Osteoblast (primary cell): ENCODE measurements at regions not wholly inside any gene's neighbourhood (a gene's known extent, or its start where the extent isn't known, plus 50 kb on each side); places are given as distances from the start of the nearest gene placed in this dataset.
"Not testable (repeated sequence)": the region's sequence is repeated elsewhere in the genome, so short reads cannot be mapped to it uniquely, and the experiment has no call there.

Source experiments
- DNase-seq: peaks from one replicate; pipeline ENCODE4 v3.0.0; 2011; ENCODE audit warnings: low spot score, mixed read lengths; ENCODE audit not compliant: insufficient read length; ENCODE audit errors: missing footprints
- H2AFZ ChIP-seq: 2 replicates; pipeline ENCODE4 v1.6.0; 2011; ENCODE audit warnings: mild to moderate bottlenecking, low read length
- H3K27ac ChIP-seq: 2 replicates; pipeline ENCODE4 v1.5.1; 2011; ENCODE audit warnings: mild to moderate bottlenecking, low read depth, low read length, moderate library complexity
- H3K27me3 ChIP-seq: 2 replicates; pipeline ENCODE4 v1.6.0; 2012; ENCODE audit warnings: mild to moderate bottlenecking, control low read depth, inconsistent platforms, low read length, moderate library complexity; ENCODE audit not compliant: insufficient read depth
- H3K36me3 ChIP-seq: 2 replicates; pipeline ENCODE4 v1.5.1; 2011; ENCODE audit warnings: mild to moderate bottlenecking, low read length, control low read depth, moderate library complexity; ENCODE audit not compliant: insufficient read depth
- H3K4me1 ChIP-seq: 2 replicates; pipeline ENCODE4 v1.5.1; 2011; ENCODE audit warnings: mild to moderate bottlenecking, low read length, control low read depth, moderate library complexity; ENCODE audit not compliant: insufficient read depth
- H3K4me2 ChIP-seq: 2 replicates; pipeline ENCODE4 v1.6.0; 2011; ENCODE audit warnings: mild to moderate bottlenecking, low read length; ENCODE audit not compliant: insufficient read depth
- H3K4me3 ChIP-seq: fragments of 200-600 bp; sonication (generic); 3 replicates; pipeline ENCODE4 v1.5.1; 2012; ENCODE audit warnings: mild to moderate bottlenecking, low read length, inconsistent platforms; ENCODE audit not compliant: insufficient read depth
- H3K79me2 ChIP-seq: 2 replicates; pipeline ENCODE4 v1.6.0; 2012; ENCODE audit warnings: mild to moderate bottlenecking, low read length, control low read depth, inconsistent platforms; ENCODE audit not compliant: insufficient read depth
- H3K9me3 ChIP-seq: 2 replicates; pipeline ENCODE4 v1.5.1; 2011; ENCODE audit warnings: low read depth, low read length, control low read depth
- H4K20me1 ChIP-seq: 2 replicates; pipeline ENCODE4 v1.6.0; 2012; ENCODE audit warnings: mild to moderate bottlenecking, low read length, control low read depth; ENCODE audit not compliant: insufficient read depth
- TF ChIP-seq, protein P1 (sequence below): IDR thresholded peaks from 2 replicates; pipeline ENCODE4 v1.5.1; 2011; ENCODE audit warnings: mild to moderate bottlenecking, low read depth, low read length, moderate library complexity; ENCODE audit errors: extremely low read depth

DNA sequence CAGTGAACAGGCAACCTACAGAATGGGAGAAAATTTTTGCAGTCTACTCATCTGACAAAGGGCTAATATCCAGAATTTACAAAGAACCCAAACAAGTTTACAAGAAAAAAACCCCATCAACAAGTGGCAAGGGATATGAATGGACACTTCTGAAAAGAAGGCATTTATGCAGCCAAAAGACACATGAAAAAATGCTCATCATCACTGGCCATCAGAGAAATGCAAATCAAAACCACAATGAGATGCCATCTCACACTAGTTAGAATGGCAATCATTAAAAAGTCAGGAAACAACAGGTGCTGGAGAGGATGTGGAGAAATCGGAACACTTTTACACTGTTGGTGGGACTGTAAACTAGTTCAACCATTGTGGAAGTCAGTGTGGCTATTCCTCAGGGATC, 80.3 kb downstream of the ZNF474 start:
- H3K9me3 ChIP-seq, H3K27me3 ChIP-seq, H3K36me3 ChIP-seq, H4K20me1 ChIP-seq, H3K27ac ChIP-seq, H2AFZ ChIP-seq, DNase-seq, H3K4me2 ChIP-seq, H3K4me3 ChIP-seq, H3K79me2 ChIP-seq, H3K4me1 ChIP-seq: not testable (repeated sequence)

DNA sequence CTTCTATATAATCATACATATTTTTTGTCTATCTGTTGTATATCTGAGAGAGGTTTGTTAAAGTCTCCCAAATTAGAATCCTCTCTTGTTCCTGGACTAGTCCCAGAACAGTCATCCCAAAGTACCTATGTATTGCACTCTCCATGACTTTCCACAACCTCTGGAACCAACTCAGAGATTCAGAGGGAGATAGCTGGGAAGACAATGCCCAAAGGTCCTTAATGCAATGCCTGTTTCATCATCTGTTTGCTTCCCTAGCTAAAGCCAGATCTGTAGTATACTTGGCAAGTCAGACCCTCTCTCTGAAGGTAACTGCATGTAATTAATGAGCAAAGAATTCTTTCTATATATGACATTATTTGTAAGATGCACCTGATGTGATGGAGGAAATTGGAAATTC, 89.4 kb downstream of the ZNF474 start:
- Histone ChIP-seq H3K79me2 (no peaks in the 10 kb centered on the region), H3K27ac (no peak overlapping the region), H3K4me1 (no peaks in the 10 kb centered on the region), H3K4me3 (no peak overlapping the region), H3K4me2 (no peak overlapping the region), H4K20me1 (no peaks in the 10 kb centered on the region), H2AFZ (no peak overlapping the region), H3K36me3 (no peaks in the 10 kb centered on the region), H3K9me3 (no peaks in the 10 kb centered on the region), H3K27me3 (peaks cover 7% of the 10 kb centered on the region)
- no peak for DNase-seq
- TF ChIP-seq, protein P1, sequence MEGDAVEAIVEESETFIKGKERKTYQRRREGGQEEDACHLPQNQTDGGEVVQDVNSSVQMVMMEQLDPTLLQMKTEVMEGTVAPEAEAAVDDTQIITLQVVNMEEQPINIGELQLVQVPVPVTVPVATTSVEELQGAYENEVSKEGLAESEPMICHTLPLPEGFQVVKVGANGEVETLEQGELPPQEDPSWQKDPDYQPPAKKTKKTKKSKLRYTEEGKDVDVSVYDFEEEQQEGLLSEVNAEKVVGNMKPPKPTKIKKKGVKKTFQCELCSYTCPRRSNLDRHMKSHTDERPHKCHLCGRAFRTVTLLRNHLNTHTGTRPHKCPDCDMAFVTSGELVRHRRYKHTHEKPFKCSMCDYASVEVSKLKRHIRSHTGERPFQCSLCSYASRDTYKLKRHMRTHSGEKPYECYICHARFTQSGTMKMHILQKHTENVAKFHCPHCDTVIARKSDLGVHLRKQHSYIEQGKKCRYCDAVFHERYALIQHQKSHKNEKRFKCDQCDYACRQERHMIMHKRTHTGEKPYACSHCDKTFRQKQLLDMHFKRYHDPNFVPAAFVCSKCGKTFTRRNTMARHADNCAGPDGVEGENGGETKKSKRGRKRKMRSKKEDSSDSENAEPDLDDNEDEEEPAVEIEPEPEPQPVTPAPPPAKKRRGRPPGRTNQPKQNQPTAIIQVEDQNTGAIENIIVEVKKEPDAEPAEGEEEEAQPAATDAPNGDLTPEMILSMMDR, result no peak

DNA sequence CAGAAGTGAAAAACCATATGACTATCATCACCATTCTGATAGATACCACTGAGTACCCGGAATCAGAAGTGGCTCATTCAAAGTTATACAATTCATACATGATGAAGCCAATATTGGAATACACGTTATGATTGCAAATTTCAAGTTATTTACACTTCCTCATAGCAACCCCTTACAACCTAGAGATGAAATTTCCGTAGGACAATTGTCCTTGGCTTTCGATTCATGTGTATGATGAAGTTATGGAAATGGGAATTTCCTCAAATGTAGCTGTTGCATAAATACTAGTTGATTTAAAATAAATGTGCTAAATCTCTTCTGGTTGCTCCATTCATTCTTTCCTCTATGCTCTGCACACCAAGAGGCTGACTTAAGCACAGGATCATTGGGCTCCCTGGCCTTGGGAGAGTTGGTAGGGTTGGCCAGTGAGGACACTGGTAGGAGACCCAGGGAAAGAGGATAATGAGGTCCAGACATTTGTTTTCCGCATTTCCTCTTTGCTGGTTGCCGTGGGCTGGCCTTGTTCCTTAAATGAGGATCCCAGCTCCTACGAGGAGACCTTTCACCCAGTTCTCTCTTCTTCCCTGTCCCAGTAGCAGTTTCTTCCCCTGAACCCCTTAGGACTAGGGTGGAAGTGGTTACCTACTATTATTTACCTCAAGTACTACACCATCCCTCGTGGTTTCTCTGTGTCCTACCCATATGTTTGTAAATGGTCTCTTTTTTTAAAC, 90.3 kb downstream of the ZNF474 start:
- Histone ChIP-seq H3K4me2 (no peak overlapping the region), H3K4me1 (no peaks in the 10 kb centered on the region), H3K9me3 (no peaks in the 10 kb centered on the region), H2AFZ (no peak overlapping the region), H3K27ac (no peak overlapping the region), H3K36me3 (no peaks in the 10 kb centered on the region), H3K79me2 (no peaks in the 10 kb centered on the region), H4K20me1 (no peaks in the 10 kb centered on the region), H3K27me3 (peaks cover 7% of the 10 kb centered on the region), H3K4me3 (no peak overlapping the region)
- no peak for DNase-seq
- TF ChIP-seq, protein P1, result no peak

DNA sequence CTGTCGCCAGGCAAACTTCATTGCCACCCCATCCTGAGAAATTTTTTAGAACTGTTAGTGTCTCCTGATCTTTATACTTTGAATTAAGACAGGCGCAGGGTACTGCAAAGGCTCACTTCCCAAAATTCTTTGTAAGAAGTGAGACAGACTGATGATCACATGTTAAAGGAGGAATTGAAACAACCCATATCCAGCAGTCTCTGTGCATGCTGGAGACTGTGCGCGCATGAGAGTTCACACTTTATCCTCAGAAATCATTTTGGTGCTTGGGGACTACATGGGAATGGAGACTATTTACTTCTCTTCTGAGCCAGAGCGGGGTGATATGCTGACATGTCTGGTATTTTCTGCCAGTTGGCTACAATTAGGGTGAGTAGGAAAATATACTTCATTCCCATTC, 91.2 kb downstream of the ZNF474 start:
- no peaks in the 10 kb centered on the region for H3K4me1 ChIP-seq
- H3K27ac ChIP-seq, result no peak overlapping the region
- H3K27me3 ChIP-seq, result peaks cover 7% of the 10 kb centered on the region
- H3K36me3 ChIP-seq, result no peaks in the 10 kb centered on the region
- DNase-seq, result no peak
- TF ChIP-seq, protein P1, result no peak
- H3K4me3 ChIP-seq, result no peak overlapping the region
- no peak overlapping the region for H2AFZ ChIP-seq
- no peaks in the 10 kb centered on the region for H4K20me1 ChIP-seq
- H3K9me3 ChIP-seq, result no peaks in the 10 kb centered on the region
- no peak overlapping the region for H3K4me2 ChIP-seq
- no peaks in the 10 kb centered on the region for H3K79me2 ChIP-seq
